Transverse colon (tissue), 4 donors: ENCODE measurements at regions not wholly inside any gene's neighbourhood (a gene's known extent, or its start where the extent isn't known, plus 50 kb on each side); places are given as distances from the start of the nearest gene placed in this dataset.

Source experiments
- DNase-seq: peaks from one replicate; pipeline ENCODE4 v3.0.0-alpha.2; 2019
- H3K27ac ChIP-seq, 4 donors: fragments of 200-600 bp; sonication (generic); 2 replicates each; pipeline ENCODE4 v1.5.1; 2016 to 2018; ENCODE audit warnings: inconsistent platforms in 4 of 4
- H3K27me3 ChIP-seq: fragments of 200-600 bp; sonication (generic); 2 replicates; pipeline ENCODE4 v1.5.1; 2017; ENCODE audit warnings: inconsistent platforms
- H3K36me3 ChIP-seq, 4 donors: fragments of 200-600 bp; sonication (generic); 2 replicates each; pipeline ENCODE4 v1.5.1; 2017 to 2019; ENCODE audit warnings: inconsistent platforms in 4 of 4
- H3K4me1 ChIP-seq, 4 donors: fragments of 200-600 bp; sonication (generic); 2 replicates each; pipeline ENCODE4 v1.5.1; 2017 to 2020; ENCODE audit warnings: inconsistent platforms in 4 of 4
- H3K4me3 ChIP-seq, 4 donors: fragments of 200-600 bp; sonication (generic); 1 replicate in 1 of 4; 2 replicates in 3 of 4; pipeline versions ENCODE4 v1.5.1 to v1.6.1; 2017 to 2019; ENCODE audit warnings: inconsistent platforms in 4 of 4
- H3K9me3 ChIP-seq, 2 donors: fragments of 200-600 bp; sonication (generic); 2 replicates each; pipeline ENCODE4 v1.5.1; 2017 to 2019; ENCODE audit warnings: inconsistent platforms in 2 of 2
- CTCF ChIP-seq, 5 experiments: fragments of 200-600 bp in 3 of 5; fragments of 450-650 bp in 2 of 5; sonication (generic) in 3 of 5; IDR thresholded peaks; 1 replicate in 2 of 5; 2 replicates in 3 of 5; pipeline ENCODE4 v1.5.1; 2016 to 2017; ENCODE audit warnings: antibody characterized with exemption in 5 of 5, inconsistent platforms in 3 of 5, mild to moderate bottlenecking in 2 of 5, moderate library complexity in 1 of 5
- EP300 ChIP-seq: sonication (generic); formaldehyde crosslinking; IDR thresholded peaks from one replicate; pipeline ENCODE4 v1.6.1; 2017; ENCODE audit warnings: antibody characterized with exemption, low read depth
- POLR2A ChIP-seq: fragments of 450-650 bp; IDR thresholded peaks from one replicate; pipeline ENCODE4 v1.6.1; 2016; ENCODE audit warnings: antibody characterized with exemption, mild to moderate bottlenecking, moderate library complexity
- POLR2AphosphoS5 ChIP-seq, 3 donors: sonication (generic); formaldehyde crosslinking; IDR thresholded peaks; one replicate each; pipeline ENCODE4 v1.6.1; 2016; ENCODE audit warnings: antibody characterized with exemption in 3 of 3
- WGBS, 2 donors: methylation state at CpG; one replicate each; pipeline ENCODE4 v1.1.5; 2018; ENCODE audit warnings: low coverage in 1 of 2; 5-methylcytosine and 5-hydroxymethylcytosine counted together
- in situ Hi-C, 4 donors: fragments of 200-750 bp; cut with MboI; loops; one replicate each; pipeline versions ENCODE4 v1.15.0 to v1.15.1; 2017; ENCODE audit warnings: low sequenced_read_pairs in 3 of 4, low pct_ligation_motif_present in 1 of 4, low pct_unique_long_range_greater_than_20kb in 1 of 4
- intact Hi-C: fragments of 100-400 bp; cut with DNase I; formaldehyde crosslinking; loops from one replicate; pipeline ENCODE4 v1.15.1; 2023; ENCODE audit warnings: low total_unique reads

GRCh38 chr4:33427676-33428075 is 2707.5 kb downstream of the PCDH7 start:
- 82 to 100% methylated on average over 1 of the region's 1 CpG for WGBS, 2 donors

GRCh38 chr4:33429971-33430370 is 2709.8 kb downstream of the PCDH7 start:
- Histone ChIP-seq H3K9me3 (no peaks in the 10 kb centered on the region), H3K4me1 (no peaks in the 10 kb centered on the region), H3K27me3 (no peaks in the 10 kb centered on the region), H3K36me3 (no peaks in the 10 kb centered on the region), H3K27ac (no peak overlapping the region), H3K4me3 (no peak overlapping the region)
- WGBS, 2 donors, result 90 to 92% methylated on average over 4 of the region's 4 CpGs
- intact Hi-C loops (no loop called here), in situ Hi-C loops (no loop called here)
- no peak for DNase-seq
- TF ChIP-seq CTCF (IDR thresholded peaks at IDR 0.05) (no peak), POLR2AphosphoS5 (IDR thresholded peaks at IDR 0.05) (no peak), POLR2A (no peak), EP300 (no peak)

More at GRCh38 chr4:33427676-33428075, 2707.5 kb downstream of the PCDH7 start:
- in situ Hi-C loops (no loop called here), intact Hi-C loops (no loop called here)
- Histone ChIP-seq H3K4me1 (no peaks in the 10 kb centered on the region), H3K9me3 (no peaks in the 10 kb centered on the region), H3K27ac (no peak overlapping the region), H3K27me3 (no peaks in the 10 kb centered on the region), H3K4me3 (no peak overlapping the region), H3K36me3 (no peaks in the 10 kb centered on the region)
- no peak for DNase-seq
- no peak for TF ChIP-seq CTCF (IDR thresholded peaks at IDR 0.05)

GRCh38 chr4:33437406-33437805 is 2717.2 kb downstream of the PCDH7 start:
- no peak for DNase-seq
- 75% methylated on average over 2 of the region's 2 CpGs for WGBS, 2 donors
- Histone ChIP-seq H3K36me3 (no peaks in the 10 kb centered on the region), H3K4me3 (no peak overlapping the region), H3K4me1 (no peaks in the 10 kb centered on the region), H3K27me3 (no peaks in the 10 kb centered on the region), H3K9me3 (no peaks in the 10 kb centered on the region), H3K27ac (no peak overlapping the region)
- TF ChIP-seq CTCF (IDR thresholded peaks at IDR 0.05) (no peak), POLR2A (no peak), EP300 (no peak), POLR2AphosphoS5 (IDR thresholded peaks at IDR 0.05) (no peak)
- in situ Hi-C loops (no loop called here), intact Hi-C loops (no loop called here)

- DNase-seq, result no peak
- no peaks in the 10 kb centered on the region for H3K36me3 ChIP-seq
- no peak overlapping the region for H3K27ac ChIP-seq
- intact Hi-C loops, result no loop called here
- H3K27me3 ChIP-seq, result no peaks in the 10 kb centered on the region
- H3K4me3 ChIP-seq, result no peak overlapping the region
- TF ChIP-seq POLR2A (no peak), EP300 (no peak)
- in situ Hi-C loops, result no loop called here
- no peaks in the 10 kb centered on the region for H3K9me3 ChIP-seq
- H3K4me1 ChIP-seq, result no peaks in the 10 kb centered on the region
- 68 to 69% methylated on average over 2 of the region's 2 CpGs for WGBS, 2 donors
Observed at GRCh38 chr4:33446953-33447352, 2726.8 kb downstream of the PCDH7 start.

- H3K4me3 ChIP-seq, result no peak overlapping the region
- intact Hi-C loops, result no loop called here
- H3K27ac ChIP-seq, result no peak overlapping the region
- WGBS, 2 donors, result 82 to 88% methylated on average over 3 of the region's 3 CpGs
- no peaks in the 10 kb centered on the region for H3K4me1 ChIP-seq
- no peaks in the 10 kb centered on the region for H3K27me3 ChIP-seq
- TF ChIP-seq POLR2A (no peak), POLR2AphosphoS5 (IDR thresholded peaks at IDR 0.05) (no peak), EP300 (no peak), CTCF (IDR thresholded peaks at IDR 0.05) (no peak)
- no peaks in the 10 kb centered on the region for H3K36me3 ChIP-seq
- in situ Hi-C loops, result no loop called here
- no peak for DNase-seq
- no peaks in the 10 kb centered on the region for H3K9me3 ChIP-seq
Observed at GRCh38 chr4:33448948-33449347, 2728.8 kb downstream of the PCDH7 start.
